ENCODE measurements at regions not wholly inside any gene's neighbourhood (a gene's known extent, or its start where the extent isn't known, plus 50 kb on each side); places are given as distances from the start of the nearest gene placed in this dataset.
"Not testable (repeated sequence)": the region's sequence is repeated elsewhere in the genome, so short reads cannot be mapped to it uniquely, and the experiment has no call there.

DNA sequence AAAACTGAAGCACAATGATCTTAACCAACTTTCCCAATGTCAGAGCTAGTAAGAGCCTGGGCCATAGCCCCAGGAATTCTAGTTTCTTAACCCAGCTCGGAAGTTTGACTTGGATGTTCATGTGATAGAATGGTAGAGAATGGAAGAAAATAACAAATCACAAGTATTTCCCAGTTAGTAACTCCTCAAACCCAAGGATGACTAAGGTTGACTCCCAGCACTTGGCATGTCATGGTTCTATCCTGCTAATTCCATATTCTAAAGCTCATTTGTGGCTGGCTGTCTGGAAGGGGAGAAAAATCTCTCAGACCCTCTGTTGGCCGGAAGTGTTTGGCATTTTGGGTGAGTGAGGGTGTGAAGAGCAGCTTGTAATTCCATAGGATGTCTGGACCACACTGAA, 248.7 kb downstream of the RFPL4B start:
- intact Hi-C loops (cut with DNase I), result no loop called here
- no peak overlapping the region for H3K27ac ChIP-seq
- H3K27me3 ChIP-seq (ENCODE audit: low read depth), result no peaks in the 10 kb centered on the region
- no peaks in the 10 kb centered on the region for H3K9me3 ChIP-seq
- no peak overlapping the region for H3K4me3 ChIP-seq
- no peaks in the 10 kb centered on the region for H3K4me1 ChIP-seq
- ATAC-seq (no peak), DNase-seq (no peak)
- no peaks in the 10 kb centered on the region for H3K36me3 ChIP-seq
- TF ChIP-seq, protein P1, sequence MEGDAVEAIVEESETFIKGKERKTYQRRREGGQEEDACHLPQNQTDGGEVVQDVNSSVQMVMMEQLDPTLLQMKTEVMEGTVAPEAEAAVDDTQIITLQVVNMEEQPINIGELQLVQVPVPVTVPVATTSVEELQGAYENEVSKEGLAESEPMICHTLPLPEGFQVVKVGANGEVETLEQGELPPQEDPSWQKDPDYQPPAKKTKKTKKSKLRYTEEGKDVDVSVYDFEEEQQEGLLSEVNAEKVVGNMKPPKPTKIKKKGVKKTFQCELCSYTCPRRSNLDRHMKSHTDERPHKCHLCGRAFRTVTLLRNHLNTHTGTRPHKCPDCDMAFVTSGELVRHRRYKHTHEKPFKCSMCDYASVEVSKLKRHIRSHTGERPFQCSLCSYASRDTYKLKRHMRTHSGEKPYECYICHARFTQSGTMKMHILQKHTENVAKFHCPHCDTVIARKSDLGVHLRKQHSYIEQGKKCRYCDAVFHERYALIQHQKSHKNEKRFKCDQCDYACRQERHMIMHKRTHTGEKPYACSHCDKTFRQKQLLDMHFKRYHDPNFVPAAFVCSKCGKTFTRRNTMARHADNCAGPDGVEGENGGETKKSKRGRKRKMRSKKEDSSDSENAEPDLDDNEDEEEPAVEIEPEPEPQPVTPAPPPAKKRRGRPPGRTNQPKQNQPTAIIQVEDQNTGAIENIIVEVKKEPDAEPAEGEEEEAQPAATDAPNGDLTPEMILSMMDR (IDR thresholded peaks at IDR 0.05), result no peak

DNA sequence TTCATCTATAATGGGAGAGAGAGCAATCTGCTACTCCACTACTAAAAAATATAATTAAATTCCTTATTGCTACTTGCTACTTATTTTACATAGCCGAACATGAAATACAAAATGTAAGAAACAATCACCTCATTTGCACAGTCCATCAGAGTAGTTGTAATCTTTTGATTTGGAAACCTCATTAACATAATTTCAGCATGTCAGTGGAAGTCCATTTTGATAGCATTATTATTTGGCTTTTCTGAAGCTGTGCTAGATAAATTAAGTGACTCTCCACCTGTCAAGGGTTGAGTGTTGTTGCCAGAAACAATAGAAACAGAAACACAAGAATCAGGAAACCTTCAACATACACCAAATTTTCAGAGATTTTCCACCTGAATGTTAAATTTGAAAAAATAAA, 250.0 kb downstream of the RFPL4B start:
- Histone ChIP-seq H3K4me3 (no peak overlapping the region), H3K4me1 (no peaks in the 10 kb centered on the region), H3K9me3 (no peaks in the 10 kb centered on the region), H3K36me3 (no peaks in the 10 kb centered on the region), H3K27me3 (ENCODE audit: low read depth) (no peaks in the 10 kb centered on the region), H3K27ac (no peak overlapping the region)
- TF ChIP-seq, protein P1 (IDR thresholded peaks at IDR 0.05), result no peak
- intact Hi-C loops (cut with DNase I), result no loop called here
- ATAC-seq (no peak), DNase-seq (no peak)

DNA sequence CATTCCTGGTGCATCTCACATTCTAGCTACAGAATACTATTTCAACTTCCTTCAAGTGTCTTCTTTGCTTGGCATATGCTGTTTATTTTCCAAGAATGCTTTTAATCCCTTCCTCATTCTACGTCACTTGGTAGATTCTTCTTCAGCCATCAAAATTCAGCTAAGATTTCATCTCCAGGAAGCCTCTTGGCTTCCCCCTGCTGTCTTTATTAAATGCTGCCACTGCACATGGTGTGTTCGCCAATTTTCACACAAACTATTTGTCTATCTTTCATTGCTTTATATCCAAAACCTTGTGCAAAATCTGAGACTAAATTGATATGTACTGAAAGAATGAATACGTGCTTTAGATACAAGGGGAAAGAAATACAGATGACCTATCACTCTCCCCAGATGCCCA, 253.0 kb downstream of the RFPL4B start:
- intact Hi-C loops (cut with DNase I), result no loop called here
- no peak overlapping the region for H3K27ac ChIP-seq
- H3K9me3 ChIP-seq, result no peaks in the 10 kb centered on the region
- no peaks in the 10 kb centered on the region for H3K36me3 ChIP-seq
- H3K27me3 ChIP-seq (ENCODE audit: low read depth), result no peaks in the 10 kb centered on the region
- no peak for DNase-seq
- no peaks in the 10 kb centered on the region for H3K4me1 ChIP-seq
- no peak for ATAC-seq
- no peak overlapping the region for H3K4me3 ChIP-seq
- TF ChIP-seq, protein P1 (IDR thresholded peaks at IDR 0.05), result no peak

DNA sequence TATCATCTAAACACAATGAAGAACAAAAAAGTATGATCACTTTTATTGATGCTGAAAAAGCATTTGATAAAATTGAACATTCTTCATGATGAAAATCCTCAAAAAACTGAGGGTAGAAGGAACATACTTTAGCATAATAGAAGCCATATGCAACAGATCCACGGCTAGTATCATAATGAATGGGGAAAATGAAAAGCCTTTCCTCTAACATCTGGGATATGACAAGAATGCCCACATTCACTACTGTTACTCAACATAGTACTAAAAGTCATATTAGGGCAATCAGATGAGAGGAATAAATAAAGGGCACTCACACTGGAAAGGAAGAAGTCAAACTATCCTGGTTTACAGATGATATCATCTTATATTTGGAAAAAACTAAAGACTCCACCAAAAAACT, 256.6 kb downstream of the RFPL4B start:
- Histone ChIP-seq H3K36me3 (no peaks in the 10 kb centered on the region), H3K27me3 (ENCODE audit: low read depth) (no peaks in the 10 kb centered on the region), H3K4me3 (no peak overlapping the region), H3K9me3 (peaks cover 2% of the 10 kb centered on the region), H3K27ac (no peak overlapping the region), H3K4me1 (no peaks in the 10 kb centered on the region)
- intact Hi-C loops (cut with DNase I), result no loop called here
- DNase-seq (no peak), ATAC-seq (no peak)
- TF ChIP-seq, protein P1 (IDR thresholded peaks at IDR 0.05), result no peak

DNA sequence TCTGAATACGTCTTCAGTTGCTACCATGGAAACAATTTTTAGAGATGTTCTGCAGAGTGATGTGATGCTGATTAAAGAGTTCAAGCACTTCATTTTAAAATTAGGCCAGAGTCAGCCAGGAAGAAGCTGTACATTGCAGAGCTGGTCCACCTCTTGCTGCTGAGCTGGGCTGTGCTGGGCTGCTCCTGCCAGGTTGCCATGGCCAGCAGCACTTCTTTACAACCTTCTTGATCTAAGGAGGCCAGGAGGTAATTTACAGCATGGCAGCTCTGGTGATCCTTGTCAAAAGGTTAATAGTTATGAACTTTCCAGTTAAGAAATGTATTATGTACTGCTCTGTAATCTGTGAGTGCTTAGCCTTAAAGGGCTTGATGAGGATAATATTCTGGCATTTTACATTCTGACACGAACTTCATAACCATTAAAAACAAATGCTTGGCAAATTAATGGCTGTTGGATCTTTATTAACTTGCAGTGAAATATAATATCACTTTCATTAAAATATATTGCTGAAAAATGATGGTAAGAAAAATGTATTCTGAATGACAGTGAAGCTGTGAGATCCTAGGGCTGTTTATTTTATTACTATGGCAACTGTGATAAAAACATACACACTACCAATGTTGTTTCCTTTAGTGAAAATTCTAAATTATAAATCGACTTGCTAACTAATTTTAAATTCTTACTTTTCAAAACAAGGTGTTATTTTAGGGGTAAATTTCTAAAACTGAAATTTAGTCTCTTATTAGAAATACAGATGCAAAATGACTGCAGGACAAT, 259.7 kb downstream of the RFPL4B start:
- H3K4me1 ChIP-seq, result no peaks in the 10 kb centered on the region
- H3K27me3 ChIP-seq (ENCODE audit: low read depth), result no peaks in the 10 kb centered on the region
- no peak for DNase-seq
- no peak for ATAC-seq
- peaks cover 10% of the 10 kb centered on the region for H3K9me3 ChIP-seq
- H3K36me3 ChIP-seq, result no peaks in the 10 kb centered on the region
- TF ChIP-seq, protein P1 (IDR thresholded peaks at IDR 0.05), result no peak
- H3K27ac ChIP-seq, result no peak overlapping the region
- no peak overlapping the region for H3K4me3 ChIP-seq
- intact Hi-C loops (cut with DNase I), result no loop called here

DNA sequence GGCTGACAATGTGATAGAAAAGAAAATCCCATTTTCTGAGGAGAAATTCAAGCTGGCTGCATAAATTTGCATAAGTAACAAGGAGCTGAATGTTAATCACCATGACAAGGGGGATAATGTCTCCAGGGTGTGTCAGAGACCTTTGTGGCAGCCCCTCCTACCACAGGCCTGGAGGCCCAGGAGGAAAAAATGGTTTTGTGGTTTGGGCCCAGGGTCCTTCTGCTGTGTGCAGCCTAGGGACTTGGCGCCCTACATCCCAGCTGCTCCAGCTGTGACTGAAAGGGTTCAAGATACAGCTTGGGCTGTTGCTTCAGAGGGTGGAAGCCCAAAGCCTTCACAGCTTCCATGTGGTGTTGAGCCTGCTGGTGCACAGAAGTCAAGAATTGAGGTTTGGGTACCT, 261.8 kb downstream of the RFPL4B start:
- not testable (repeated sequence) for H3K27me3 ChIP-seq (ENCODE audit: low read depth)

More for the DNA sequence above, 261.8 kb downstream of the RFPL4B start:
- H3K4me1 ChIP-seq; H3K36me3 ChIP-seq; DNase-seq; H3K27ac ChIP-seq; H3K4me3 ChIP-seq; intact Hi-C loops (cut with DNase I); ATAC-seq: not testable (repeated sequence)
- peaks cover 10% of the 10 kb centered on the region for H3K9me3 ChIP-seq
